ENCODE measurements at regions not wholly inside any gene's neighbourhood (a gene's known extent, or its start where the extent isn't known, plus 50 kb on each side); places are given as distances from the start of the nearest gene placed in this dataset.

- no peak for TF ChIP-seq CTCF (IDR thresholded peaks at IDR 0.05)
- H3K4me1 Mint-ChIP-seq (ENCODE audit: low read depth), result no peaks in the 10 kb centered on the region
- no peak overlapping the region for H3K27ac Mint-ChIP-seq
- ChIA-PET CTCF (no interaction called here), POLR2A (no interaction called here)
- no peaks in the 10 kb centered on the region for H3K27me3 Mint-ChIP-seq
- no peaks in the 10 kb centered on the region for H3K36me3 Mint-ChIP-seq (ENCODE audit: low read depth)
- no peak overlapping the region for H3K4me3 Mint-ChIP-seq
- no peak for ATAC-seq
- no peak for DNase-seq
- H3K9me3 Mint-ChIP-seq, result peaks cover 4% of the 10 kb centered on the region
- intact Hi-C loops (cut with micrococcal nuclease), result no loop called here
Observed at GRCh38 chr2:155273323-155273722, 574.8 kb downstream of the KCNJ3 start.

DNA sequence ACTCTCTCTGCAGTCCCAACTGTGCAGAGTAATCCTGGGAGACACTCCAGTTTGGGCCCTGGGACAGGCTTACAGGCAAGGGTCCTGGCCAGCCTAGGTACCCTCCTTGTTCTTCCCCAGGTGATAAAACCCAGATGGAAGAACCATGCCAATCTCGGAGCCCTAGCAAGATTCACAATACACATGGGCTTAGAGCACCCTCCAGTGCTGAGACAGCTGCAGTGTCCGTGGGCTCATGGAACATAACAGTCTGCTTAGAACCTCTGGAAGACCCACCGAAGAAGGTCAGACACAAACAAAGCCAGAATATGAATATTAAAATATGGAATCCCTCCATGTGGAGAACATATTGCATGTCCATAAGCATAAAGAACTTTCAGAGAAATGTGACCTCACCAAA is 568.1 kb downstream of the KCNJ3 start:
- Mint-ChIP-seq H3K4me1 (ENCODE audit: low read depth) (no peaks in the 10 kb centered on the region), H3K36me3 (ENCODE audit: low read depth) (no peaks in the 10 kb centered on the region), H3K27me3 (no peaks in the 10 kb centered on the region), H3K9me3 (no peaks in the 10 kb centered on the region), H3K27ac (no peak overlapping the region), H3K4me3 (no peak overlapping the region)
- no peak for DNase-seq
- ChIA-PET POLR2A (no interaction called here), CTCF (no interaction called here)
- ATAC-seq, result no peak
- no peak for TF ChIP-seq CTCF (IDR thresholded peaks at IDR 0.05)
- intact Hi-C loops (cut with micrococcal nuclease), result no loop called here

DNA sequence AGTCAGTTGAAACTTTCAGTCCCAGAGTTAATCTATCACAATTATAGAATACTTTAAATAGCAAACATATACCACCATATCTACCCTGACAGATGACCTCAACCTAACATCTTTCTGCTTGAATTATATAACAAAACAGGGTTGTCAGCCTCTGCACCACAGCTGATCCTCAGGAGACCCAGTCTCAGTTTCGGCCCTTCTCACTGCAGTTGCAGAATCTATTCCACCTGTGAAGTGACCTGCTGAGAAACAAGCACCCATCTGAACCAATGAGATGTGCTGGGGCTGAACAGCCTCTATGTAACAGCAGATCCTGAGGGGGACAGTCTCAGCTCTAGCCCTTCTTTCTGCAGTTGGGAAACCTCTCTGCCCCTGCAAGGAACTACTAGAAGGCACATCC is 567.6 kb downstream of the KCNJ3 start:
- DNase-seq, result no peak
- no peak overlapping the region for H3K4me3 Mint-ChIP-seq
- H3K9me3 Mint-ChIP-seq, result no peaks in the 10 kb centered on the region
- H3K27me3 Mint-ChIP-seq, result no peaks in the 10 kb centered on the region
- POLR2A ChIA-PET, result no interaction called here
- no peak for ATAC-seq
- H3K27ac Mint-ChIP-seq, result no peak overlapping the region
- CTCF ChIA-PET, result no interaction called here
- intact Hi-C loops (cut with micrococcal nuclease), result no loop called here
- H3K4me1 Mint-ChIP-seq (ENCODE audit: low read depth), result no peaks in the 10 kb centered on the region
- TF ChIP-seq CTCF (IDR thresholded peaks at IDR 0.05), result no peak
- H3K36me3 Mint-ChIP-seq (ENCODE audit: low read depth), result no peaks in the 10 kb centered on the region

GRCh38 chr2:155256803-155257202 is 558.3 kb downstream of the KCNJ3 start:
- no peak overlapping the region for H3K4me3 Mint-ChIP-seq
- H3K9me3 Mint-ChIP-seq, result peaks cover 2% of the 10 kb centered on the region
- no peaks in the 10 kb centered on the region for H3K36me3 Mint-ChIP-seq (ENCODE audit: low read depth)
- ATAC-seq (no peak), DNase-seq (no peak)
- ChIA-PET CTCF (no interaction called here), POLR2A (no interaction called here)
- intact Hi-C loops (cut with micrococcal nuclease), result no loop called here
- no peaks in the 10 kb centered on the region for H3K4me1 Mint-ChIP-seq (ENCODE audit: low read depth)
- no peaks in the 10 kb centered on the region for H3K27me3 Mint-ChIP-seq
- H3K27ac Mint-ChIP-seq, result no peak overlapping the region
- no peak for TF ChIP-seq CTCF (IDR thresholded peaks at IDR 0.05)

- Mint-ChIP-seq H3K27ac (no peak overlapping the region), H3K4me1 (ENCODE audit: low read depth) (no peaks in the 10 kb centered on the region), H3K9me3 (no peaks in the 10 kb centered on the region), H3K36me3 (ENCODE audit: low read depth) (no peaks in the 10 kb centered on the region), H3K4me3 (no peak overlapping the region), H3K27me3 (no peaks in the 10 kb centered on the region)
- DNase-seq (no peak), ATAC-seq (no peak)
- POLR2A ChIA-PET, result no interaction called here
- intact Hi-C loops (cut with micrococcal nuclease), result no loop called here
- TF ChIP-seq CTCF (IDR thresholded peaks at IDR 0.05), result no peak
- CTCF ChIA-PET, result no interaction called here
Observed at GRCh38 chr2:155250800-155251199, 552.3 kb downstream of the KCNJ3 start.
